Gastroesophageal sphincter (tissue), 4 donors: ENCODE measurements at regions not wholly inside any gene's neighbourhood (a gene's known extent, or its start where the extent isn't known, plus 50 kb on each side); places are given as distances from the start of the nearest gene placed in this dataset.

Source experiments
- ATAC-seq: fragments of 150-250 bp; one replicate; pipeline ENCODE4 v1.9.1; 2016; ENCODE audit warnings: mild to moderate bottlenecking, moderate library complexity
- H3K27ac ChIP-seq, 4 donors: fragments of 200-600 bp; sonication (generic) in 3 of 4; 1 replicate in 3 of 4; 2 replicates in 1 of 4; pipeline ENCODE4 v1.5.1; 2016 to 2019
- H3K27me3 ChIP-seq: fragments of 200-600 bp; sonication (generic); one replicate; pipeline ENCODE4 v1.5.1; 2019
- H3K36me3 ChIP-seq, 2 donors: fragments of 200-600 bp; sonication (generic); one replicate each; pipeline ENCODE4 v1.5.1; 2019; ENCODE audit warnings: control low read depth in 1 of 2
- H3K4me1 ChIP-seq, 3 donors: fragments of 200-600 bp; sonication (generic); 1 replicate in 2 of 3; 2 replicates in 1 of 3; pipeline ENCODE4 v1.5.1; 2016 to 2019; ENCODE audit warnings: control low read depth in 2 of 3
- H3K4me3 ChIP-seq, 2 donors: fragments of 200-600 bp; sonication (generic); one replicate each; pipeline ENCODE4 v1.5.1; 2019; ENCODE audit warnings: mild to moderate bottlenecking in 1 of 2, moderate library complexity in 1 of 2
- H3K9me3 ChIP-seq, 3 donors: fragments of 200-600 bp; sonication (generic); one replicate each; pipeline ENCODE4 v1.5.1; 2017 to 2019; ENCODE audit warnings: control low read depth in 2 of 3
- CTCF ChIP-seq, 4 experiments: fragments of 200-600 bp in 2 of 4; fragments of 450-650 bp in 2 of 4; sonication (generic) in 1 of 4; IDR thresholded peaks; one replicate each; pipeline ENCODE4 v1.5.1; 2017 to 2019; ENCODE audit warnings: antibody characterized with exemption in 4 of 4, mild to moderate bottlenecking in 2 of 4, moderate library complexity in 2 of 4
- EP300 ChIP-seq: sonication (generic); formaldehyde crosslinking; IDR thresholded peaks from one replicate; pipeline ENCODE4 v1.6.1; 2017; ENCODE audit warnings: antibody characterized with exemption, mild to moderate bottlenecking
- POLR2A ChIP-seq, 2 donors: fragments of 450-650 bp; IDR thresholded peaks; one replicate each; pipeline ENCODE4 v1.6.1; 2017; ENCODE audit warnings: antibody characterized with exemption in 2 of 2, mild to moderate bottlenecking in 2 of 2, moderate library complexity in 1 of 2
- POLR2AphosphoS5 ChIP-seq: sonication (generic); formaldehyde crosslinking; IDR thresholded peaks from one replicate; pipeline ENCODE4 v1.6.1; 2017; ENCODE audit warnings: antibody characterized with exemption
- WGBS, 2 donors: methylation state at CpG; one replicate each; pipeline ENCODE4 v1.1.5; 2018; ENCODE audit warnings: low coverage in 1 of 2; 5-methylcytosine and 5-hydroxymethylcytosine counted together

- Histone ChIP-seq H3K36me3 (no peaks in the 10 kb centered on the region), H3K4me3 (no peak overlapping the region), H3K4me1 (no peaks in the 10 kb centered on the region), H3K9me3 (no peaks in the 10 kb centered on the region), H3K27me3 (no peaks in the 10 kb centered on the region), H3K27ac (no peak overlapping the region)
- no peak for TF ChIP-seq EP300
- no peak for TF ChIP-seq CTCF (IDR thresholded peaks at IDR 0.05)
- no peak for TF ChIP-seq POLR2A (IDR thresholded peaks at IDR 0.05)
- no peak for TF ChIP-seq POLR2AphosphoS5
- no peak for ATAC-seq
Observed at GRCh38 chr2:200127848-200128247, 172.5 kb downstream of the MAIP1 start.

DNA sequence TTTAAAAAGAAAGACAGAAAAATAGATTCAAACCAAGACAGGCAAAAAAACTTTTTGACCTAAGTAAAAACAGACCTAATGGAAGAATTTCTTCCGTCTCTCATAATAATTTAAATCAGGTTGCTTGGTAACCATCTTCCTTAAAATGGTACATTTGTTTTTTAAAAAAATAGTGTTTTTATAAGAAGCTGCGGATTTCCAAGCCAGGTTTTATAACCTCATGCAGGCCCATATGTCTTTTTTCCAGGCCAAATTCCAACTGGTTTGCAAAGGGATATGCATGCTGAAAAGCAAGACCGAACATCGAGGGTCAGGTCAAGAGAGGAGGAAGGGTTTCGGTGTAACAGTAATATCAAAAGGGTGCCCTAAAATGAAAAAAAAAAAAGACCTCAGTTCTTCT, 172.9 kb downstream of the MAIP1 start:
- Histone ChIP-seq H3K4me3 (no peak overlapping the region), H3K4me1 (no peaks in the 10 kb centered on the region), H3K27me3 (no peaks in the 10 kb centered on the region), H3K27ac (no peak overlapping the region), H3K36me3 (no peaks in the 10 kb centered on the region), H3K9me3 (no peaks in the 10 kb centered on the region)
- no peak for TF ChIP-seq CTCF (IDR thresholded peaks at IDR 0.05)
- no peak for TF ChIP-seq POLR2AphosphoS5
- TF ChIP-seq POLR2A (IDR thresholded peaks at IDR 0.05): no peak
- TF ChIP-seq EP300: no peak
- no peak for ATAC-seq
- 63 to 81% methylated on average over 5 of the region's 5 CpGs for WGBS, 2 donors

DNA sequence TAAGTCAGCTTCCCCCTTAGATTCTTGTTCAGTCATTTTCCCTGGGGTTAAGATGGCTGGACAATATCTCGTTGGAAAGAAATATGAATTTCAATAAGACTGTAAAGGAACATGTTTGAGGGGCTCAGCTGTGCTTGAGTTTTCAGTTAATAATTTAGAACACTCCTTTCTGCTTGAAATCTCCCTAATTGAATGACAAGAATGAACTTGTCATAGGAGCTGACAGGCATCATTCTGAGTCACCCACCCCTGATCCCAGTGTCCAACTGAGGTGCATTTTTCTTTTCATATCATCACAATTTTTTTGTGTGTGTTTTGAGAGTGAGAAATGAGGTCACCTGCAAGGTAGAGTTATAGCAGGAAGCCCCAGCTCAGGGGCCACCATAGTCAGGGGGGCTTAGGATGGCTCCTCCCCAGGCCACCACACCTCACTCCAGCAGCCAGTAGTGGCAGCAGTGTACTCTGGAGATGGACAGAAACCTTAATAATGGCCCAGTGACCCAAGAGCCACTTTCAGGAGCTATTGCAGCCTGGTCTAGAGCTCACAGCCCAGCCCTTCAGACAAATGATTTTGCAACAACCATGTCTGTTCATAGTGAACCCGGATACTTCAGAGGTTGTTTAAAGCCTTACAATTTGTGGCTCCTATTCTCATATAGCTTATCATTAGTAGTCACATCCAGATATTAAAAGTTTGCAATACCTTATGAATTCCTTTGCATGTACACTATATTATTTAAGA, 174.5 kb downstream of the MAIP1 start:
- 69 to 100% methylated on average over 2 of the region's 2 CpGs for WGBS, 2 donors
- H3K9me3 ChIP-seq: no peaks in the 10 kb centered on the region

DNA sequence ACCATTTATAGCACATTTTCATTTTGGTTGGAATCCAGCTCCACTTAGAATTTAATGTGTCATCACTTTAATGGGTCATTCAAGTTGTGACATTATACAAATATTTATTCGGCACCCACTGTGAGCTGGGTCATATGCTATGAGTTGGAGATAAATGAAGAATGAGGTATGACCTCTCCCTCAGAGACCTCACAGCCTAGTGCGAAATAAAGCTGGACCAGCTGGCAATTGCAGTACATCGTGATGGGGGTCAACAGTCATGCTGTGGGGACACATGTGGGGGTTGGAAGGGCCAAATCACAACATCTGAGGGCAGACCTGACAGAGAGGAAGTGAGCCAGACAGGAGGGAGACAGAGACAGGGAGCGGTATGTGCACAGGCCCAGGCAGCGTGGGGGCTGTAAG, 175.4 kb downstream of the MAIP1 start:
- Histone ChIP-seq H3K36me3 (no peaks in the 10 kb centered on the region), H3K4me3 (no peak overlapping the region), H3K27me3 (no peaks in the 10 kb centered on the region), H3K9me3 (no peaks in the 10 kb centered on the region), H3K27ac (no peak overlapping the region), H3K4me1 (no peaks in the 10 kb centered on the region)
- TF ChIP-seq POLR2A (IDR thresholded peaks at IDR 0.05) (no peak), EP300 (no peak), CTCF (IDR thresholded peaks at IDR 0.05) (no peak), POLR2AphosphoS5 (no peak)
- ATAC-seq: no peak
- WGBS, 2 donors: 61 to 63% methylated on average over 5 of the region's 5 CpGs

More for the DNA sequence above, 174.5 kb downstream of the MAIP1 start:
- H3K27ac ChIP-seq: no peak overlapping the region
- TF ChIP-seq POLR2A (IDR thresholded peaks at IDR 0.05) (no peak), EP300 (no peak), CTCF (IDR thresholded peaks at IDR 0.05) (no peak), POLR2AphosphoS5 (no peak)
- no peak overlapping the region for H3K4me3 ChIP-seq
- H3K36me3 ChIP-seq: no peaks in the 10 kb centered on the region
- H3K27me3 ChIP-seq: no peaks in the 10 kb centered on the region
- no peaks in the 10 kb centered on the region for H3K4me1 ChIP-seq
- ATAC-seq: no peak

- Histone ChIP-seq H3K36me3 (no peaks in the 10 kb centered on the region), H3K4me1 (no peaks in the 10 kb centered on the region), H3K4me3 (no peak overlapping the region), H3K27ac (no peak overlapping the region), H3K9me3 (no peaks in the 10 kb centered on the region), H3K27me3 (no peaks in the 10 kb centered on the region)
- WGBS, 2 donors: 93 to 100% methylated on average over 3 of the region's 3 CpGs
- ATAC-seq: no peak
- no peak for TF ChIP-seq CTCF (IDR thresholded peaks at IDR 0.05)
- no peak for TF ChIP-seq POLR2A (IDR thresholded peaks at IDR 0.05)
- TF ChIP-seq EP300: no peak
- no peak for TF ChIP-seq POLR2AphosphoS5
Observed at GRCh38 chr2:200131307-200131706, 175.2 kb upstream of the SPATS2L start.
